HepG2 (cell line): ENCODE measurements at regions not wholly inside any gene's neighbourhood (a gene's known extent, or its start where the extent isn't known, plus 50 kb on each side); places are given as distances from the start of the nearest gene placed in this dataset.

Experiments used
- ATAC-seq: fragments of 200-7000 bp; cut with Tn5 transposase; 3 replicates; pipeline ENCODE4 v1.9.1; 2020; ENCODE audit warnings: mild to moderate bottlenecking, moderate library complexity
- BruUV-seq: library from RNA; stranded (reverse); fragments of 400-500 nt; replicated peaks from 2 replicates; lab custom pipeline; 2021; lab: Mats Ljungman, UMichigan
- CTCF ChIA-PET: fragments of 300-600 bp; formaldehyde crosslinking; extraction: SDS; loops from one replicate; lab custom pipeline; 2021; ENCODE audit warnings: low total read pairs, inconsistent platforms, low intra/inter-chr PET ratio; lab: Yijun Ruan, JAX
- POLR2A ChIA-PET: fragments of 350-600 bp; sonication (Branson Sonifier 250); formaldehyde crosslinking; loops from one replicate; lab custom pipeline; 2020; ENCODE audit warnings: antibody characterized with exemption, inconsistent platforms; lab: Yijun Ruan, JAX
- DNase-seq: peaks from one replicate; pipeline ENCODE4 v3.0.0-alpha.2; 2015; ENCODE audit warnings: low spot score
- FAIRE-seq: peaks from 3 replicates; lab custom pipeline; 2011; peaks lifted over from hg19 to GRCh38; lab: Jason Lieb, UNC
- H2AFZ ChIP-seq: one replicate; pipeline ENCODE4 v1.6.1; 2011; ENCODE audit warnings: low read length, inconsistent platforms
- H3K27ac ChIP-seq: fragments of 300-600 bp; 3 replicates; pipeline ENCODE4 v1.8.0; 2011; ENCODE audit warnings: mixed run types, mild to moderate bottlenecking, mixed read lengths, low read length, inconsistent platforms; ENCODE audit not compliant: insufficient read depth; ENCODE audit errors: extremely low read length
- H3K27me3 ChIP-seq, 2 experiments: fragments of 200-600 bp in 1 of 2; 2 replicates in 1 of 2; 3 replicates in 1 of 2; pipeline versions ENCODE4 v1.6.0 to v1.8.0; 2011; ENCODE audit warnings: low read length in 2 of 2, mild to moderate bottlenecking in 2 of 2, moderate library complexity in 2 of 2, inconsistent platforms in 1 of 2; ENCODE audit not compliant: insufficient read depth in 2 of 2, control insufficient read depth in 1 of 2
- H3K36me3 ChIP-seq, 2 experiments: fragments of 200-600 bp in 1 of 2; replicated peaks in 1 of 2; 2 replicates in 1 of 2; 3 replicates in 1 of 2; pipeline versions ENCODE4 v1.5.1 to v1.8.0; 2011; ENCODE audit warnings: low read length in 2 of 2, inconsistent platforms in 1 of 2; ENCODE audit not compliant: insufficient read depth in 2 of 2, control insufficient read depth in 1 of 2
- H3K4me1 ChIP-seq: 2 replicates; pipeline ENCODE4 v1.5.1; 2012; ENCODE audit warnings: low read length, inconsistent platforms; ENCODE audit not compliant: insufficient read depth
- H3K4me2 ChIP-seq: 2 replicates; pipeline ENCODE4 v1.6.0; 2011; ENCODE audit warnings: low read depth, low read length, inconsistent platforms
- H3K4me3 ChIP-seq, 3 experiments: fragments of 200-600 bp in 1 of 3; sonication (generic), shearing (Covaris generic) in 1 of 3; replicated peaks in 1 of 3; 2 replicates each; pipeline ENCODE4 v1.5.1; 2011 to 2016; ENCODE audit warnings: low read length in 3 of 3, inconsistent platforms in 2 of 3, low read depth in 2 of 3, mild to moderate bottlenecking in 2 of 3, control low read depth in 1 of 3, mixed read lengths in 1 of 3; ENCODE audit not compliant: insufficient read depth in 1 of 3
- H3K79me2 ChIP-seq: one replicate; pipeline ENCODE4 v1.6.1; 2011; ENCODE audit warnings: low read length, inconsistent platforms; ENCODE audit not compliant: insufficient read depth
- H3K9ac ChIP-seq: 2 replicates; pipeline ENCODE4 v1.6.0; 2011; ENCODE audit warnings: mild to moderate bottlenecking, low read depth, low read length, inconsistent platforms; ENCODE audit not compliant: insufficient read depth
- H3K9me3 ChIP-seq: 2 replicates; pipeline ENCODE4 v1.5.1; 2012; ENCODE audit warnings: mild to moderate bottlenecking, low read length
- H4K20me1 ChIP-seq: 2 replicates; pipeline ENCODE4 v1.6.0; 2011; ENCODE audit warnings: inconsistent platforms, mild to moderate bottlenecking, low read length, moderate library complexity; ENCODE audit not compliant: insufficient read depth
- CENPBD1 ChIP-seq: sonication (generic); formaldehyde crosslinking; IDR thresholded peaks from 2 replicates; pipeline ENCODE4 v1.8.0; 2022; ENCODE audit warnings: missing genetic modification reagents, low read depth, mild to moderate bottlenecking, borderline replicate concordance
- DPF2 ChIP-seq: sonication (generic); formaldehyde crosslinking; IDR thresholded peaks from 2 replicates; pipeline ENCODE4 v1.4.0; 2020; ENCODE audit warnings: mild to moderate bottlenecking, low read depth, missing genetic modification reagents, borderline replicate concordance
- GABPA ChIP-seq, 2 experiments: IDR thresholded peaks; 2 replicates each; pipeline ENCODE4 v1.6.1; 2011 to 2016; ENCODE audit warnings: low read depth in 2 of 2, low read length in 1 of 2, missing biosample characterization in 1 of 2, missing genetic modification characterization in 1 of 2
- GTF3A ChIP-seq: sonication (generic); formaldehyde crosslinking; conservative IDR thresholded peaks from 2 replicates; pipeline ENCODE4 v1.4.0; 2020; ENCODE audit warnings: mild to moderate bottlenecking, missing genetic modification reagents
- HNF1B ChIP-seq: sonication (generic); formaldehyde crosslinking; IDR thresholded peaks from 2 replicates; pipeline ENCODE4 v1.5.1; 2020; ENCODE audit warnings: mild to moderate bottlenecking, moderate library complexity, missing genetic modification reagents
- MAF1 ChIP-seq: sonication (generic); formaldehyde crosslinking; IDR thresholded peaks from 2 replicates; pipeline ENCODE4 v1.5.0; 2020; ENCODE audit warnings: missing genetic modification reagents, borderline replicate concordance
- MEIS2 ChIP-seq: sonication (generic); formaldehyde crosslinking; IDR thresholded peaks from 2 replicates; pipeline ENCODE4 v1.9.0; 2021; ENCODE audit warnings: mild to moderate bottlenecking, missing genetic modification reagents
- PITX1 ChIP-seq: sonication (generic); formaldehyde crosslinking; IDR thresholded peaks from 2 replicates; pipeline ENCODE4 v1.5.1; 2020; ENCODE audit warnings: mild to moderate bottlenecking, missing genetic modification reagents
- RBAK ChIP-seq: sonication (generic); formaldehyde crosslinking; IDR thresholded peaks from 2 replicates; pipeline ENCODE4 v1.5.1; 2020; ENCODE audit warnings: mild to moderate bottlenecking, missing genetic modification reagents
- SAP130 ChIP-seq: IDR thresholded peaks from 2 replicates; pipeline ENCODE4 v1.6.1; 2016; ENCODE audit warnings: low read depth
- SKIL ChIP-seq: sonication (generic); formaldehyde crosslinking; IDR thresholded peaks from 2 replicates; pipeline ENCODE4 v1.8.0; 2022; ENCODE audit warnings: missing genetic modification reagents, mild to moderate bottlenecking, moderate library complexity, borderline replicate concordance
- TBL1XR1 ChIP-seq: fragments of 150-350 bp; IDR thresholded peaks from 2 replicates; pipeline ENCODE4 v1.6.1; 2014; ENCODE audit warnings: borderline replicate concordance, low read length; ENCODE audit not compliant: partially characterized antibody
- ZNF367 ChIP-seq: sonication (generic); formaldehyde crosslinking; IDR thresholded peaks from 2 replicates; pipeline ENCODE4 v1.4.0; 2020; ENCODE audit warnings: missing genetic modification reagents, borderline replicate concordance
- ZNF589 ChIP-seq: sonication (generic); formaldehyde crosslinking; conservative IDR thresholded peaks from 2 replicates; pipeline ENCODE4 v1.8.0; 2022; ENCODE audit warnings: mild to moderate bottlenecking, moderate library complexity, missing genetic modification reagents
- ZNF878 ChIP-seq: sonication (generic); formaldehyde crosslinking; IDR thresholded peaks from 2 replicates; pipeline ENCODE4 v1.8.1; 2023; ENCODE audit warnings: mild to moderate bottlenecking, missing genetic modification reagents, moderate library complexity
- WGBS: methylation state at CpG from one replicate; pipeline ENCODE4 v1.1.6; 2017; ENCODE audit warnings: low lambda C conversion rate; 5-methylcytosine and 5-hydroxymethylcytosine counted together
- in situ Hi-C: cut with HindIII; loops from 2 replicates; pipeline ENCODE4 v1.10.0; 2017; ENCODE audit warnings: low pct_unique_long_range_greater_than_20kb; ENCODE audit not compliant: extremely low pct_ligation_motif_present
- intact Hi-C: fragments of 100-400 bp; cut with micrococcal nuclease; formaldehyde crosslinking; loops from one replicate; pipeline ENCODE4 v1.10.0; 2022; ENCODE audit not compliant: unreplicated experiment

- POLR2A ChIA-PET, result no interaction called here
- no peak for DNase-seq
- no TSS peak for BruUV-seq
- ATAC-seq, result no peak
- 13% methylated on average over 3 of the region's 3 CpGs for WGBS
- CTCF ChIA-PET, result no interaction called here
- Histone ChIP-seq H3K36me3 (no peaks in the 10 kb centered on the region), H3K4me3 (no peak overlapping the region), H3K9ac (no peak overlapping the region), H2AFZ (no peak overlapping the region), H3K4me2 (no peak overlapping the region), H3K27me3 (no peaks in the 10 kb centered on the region; a peak in 1 of 5 replicates), H3K79me2 (no peaks in the 10 kb centered on the region), H3K27ac (no peak overlapping the region), H3K9me3 (peaks cover 28% of the 10 kb centered on the region), H3K4me1 (no peaks in the 10 kb centered on the region), H4K20me1 (no peaks in the 10 kb centered on the region)
- no peak for FAIRE-seq
- no peak for TF ChIP-seq SKIL
- TF ChIP-seq TBL1XR1, result no peak
- no peak for TF ChIP-seq MEIS2 (CRISPR knock-in tag)
- TF ChIP-seq RBAK (CRISPR knock-in tag), result no peak
- no peak for TF ChIP-seq ZNF878 (CRISPR knock-in tag)
- TF ChIP-seq ZNF589, result no peak
- no peak for TF ChIP-seq SAP130 (CRISPR knock-in tag)
- no peak for TF ChIP-seq PITX1 (CRISPR knock-in tag)
- TF ChIP-seq HNF1B (CRISPR knock-in tag), result no peak
- no peak for TF ChIP-seq MAF1 (CRISPR knock-in tag)
- no peak for TF ChIP-seq GTF3A (CRISPR knock-in tag)
- TF ChIP-seq CENPBD1 (CRISPR knock-in tag), result no peak
- no peak for TF ChIP-seq GABPA (IDR thresholded peaks at IDR 0.05; ENCODE audit: low read depth, low read length)
- TF ChIP-seq GABPA (CRISPR knock-in tag; IDR thresholded peaks at IDR 0.05; ENCODE audit: low read depth), result no peak
- TF ChIP-seq DPF2, result no peak
- no peak for TF ChIP-seq ZNF367
- in situ Hi-C loops, result no loop called here
- intact Hi-C loops, result no loop called here
Observed at GRCh38 chr13:79946556-79946955, 394.4 kb downstream of the SPRY2 start.
